Stimulated activated CD4-positive, alpha-beta T cell treated with anti-CD3 and anti-CD28 coated beads, Interleukin-2, amount 100 ng/mL, for 48 hours (primary cell): ENCODE measurements at regions not wholly inside any gene's neighbourhood (a gene's known extent, or its start where the extent isn't known, plus 50 kb on each side); places are given as distances from the start of the nearest gene placed in this dataset.
"Not testable (repeated sequence)": the region's sequence is repeated elsewhere in the genome, so short reads cannot be mapped to it uniquely, and the experiment has no call there.

Experiments
- DNase-seq, 2 donors: peaks; one replicate each; pipeline ENCODE4 v3.0.0-alpha.2; 2020

- no peak for DNase-seq
Measured at GRCh38 chr13:61563645-61564044, 148.0 kb upstream of the PCDH20 start.

GRCh38 chr13:61546911-61547310 is 131.3 kb upstream of the PCDH20 start:
- no peak for DNase-seq

GRCh38 chr13:61546413-61546812 is 130.8 kb upstream of the PCDH20 start:
- DNase-seq = no peak

GRCh38 chr13:61536433-61536832 is 120.8 kb upstream of the PCDH20 start:
- DNase-seq = no peak

GRCh38 chr13:61531383-61532065 is 115.9 kb upstream of the PCDH20 start:
- no peak for DNase-seq

GRCh38 chr13:61519214-61519613 is 103.6 kb upstream of the PCDH20 start:
- DNase-seq = not testable (repeated sequence)

GRCh38 chr13:61508936-61509335 is 93.3 kb upstream of the PCDH20 start:
- DNase-seq = no peak

- DNase-seq = no peak
Measured at GRCh38 chr13:61500176-61500575, 84.5 kb upstream of the PCDH20 start.

GRCh38 chr13:61495648-61496047 is 80.0 kb upstream of the PCDH20 start:
- no peak for DNase-seq

GRCh38 chr13:61493556-61493955 is 77.9 kb upstream of the PCDH20 start:
- DNase-seq = not testable (repeated sequence)

- no peak for DNase-seq
Measured at GRCh38 chr13:61486496-61486895, 70.8 kb upstream of the PCDH20 start.

GRCh38 chr13:61485128-61485765 is 69.6 kb upstream of the PCDH20 start:
- no peak for DNase-seq

GRCh38 chr13:61477619-61478018 is 62.0 kb upstream of the PCDH20 start:
- DNase-seq = no peak

GRCh38 chr13:61470786-61471185 is 55.1 kb upstream of the PCDH20 start:
- no peak for DNase-seq

- DNase-seq = no peak
Measured at GRCh38 chr13:61466280-61466679, 50.6 kb upstream of the PCDH20 start.
